Medulla oblongata (tissue), 1 donor: ENCODE measurements at regions not wholly inside any gene's neighbourhood (a gene's known extent, or its start where the extent isn't known, plus 50 kb on each side); places are given as distances from the start of the nearest gene placed in this dataset.

Source experiments
- DNase-seq: peaks from one replicate; pipeline ENCODE4 v3.0.0-alpha.2; 2015; ENCODE audit errors: extremely low spot score

GRCh38 chr2:12253167-12253778 is 463.5 kb upstream of the TRIB2 start:
- no peak for DNase-seq

- no peak for DNase-seq
Measured at GRCh38 chr2:12254280-12254860, 462.4 kb upstream of the TRIB2 start.

DNA sequence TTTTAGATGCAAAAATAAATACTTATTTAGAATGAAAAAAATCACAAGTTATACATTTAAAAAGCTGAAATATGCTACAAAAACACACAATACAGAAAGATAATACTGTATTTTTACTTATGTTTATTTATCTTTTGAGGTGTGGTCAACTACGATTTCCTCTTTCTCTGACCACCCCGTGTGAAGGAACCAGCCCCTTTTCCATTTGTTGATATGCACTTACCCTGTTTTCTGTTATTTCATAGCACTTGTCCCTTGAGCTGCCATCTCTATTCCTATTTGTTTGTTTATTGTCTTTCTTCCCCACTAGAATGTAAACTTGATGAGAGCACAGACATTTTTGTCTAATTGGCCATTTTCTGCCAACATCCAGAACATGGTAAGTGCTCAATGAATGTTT is 460.5 kb upstream of the TRIB2 start:
- no peak for DNase-seq

DNA sequence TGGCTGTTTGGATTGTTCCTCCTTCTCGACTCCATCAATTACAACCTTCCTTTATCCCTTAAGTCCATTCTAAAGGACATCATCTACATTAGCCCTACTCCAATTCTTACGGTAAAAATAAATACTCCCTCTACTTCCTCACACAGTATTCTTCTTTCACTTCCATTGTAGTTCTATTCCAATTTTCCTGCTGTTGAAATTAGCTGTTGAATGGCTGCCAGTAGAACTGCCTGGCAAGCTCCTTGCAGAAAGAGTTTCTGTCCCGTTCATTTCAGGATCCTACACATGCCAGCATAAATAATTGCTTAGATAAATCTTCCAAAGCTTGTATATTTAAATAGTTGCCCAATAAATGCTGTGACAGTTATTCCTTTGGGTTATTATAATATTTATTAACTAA is 459.3 kb upstream of the TRIB2 start:
- no peak for DNase-seq

- DNase-seq, result no peak
Measured at GRCh38 chr2:12259493-12259892, 457.2 kb upstream of the TRIB2 start.

GRCh38 chr2:12261986-12262680 is 454.6 kb upstream of the TRIB2 start:
- DNase-seq, result no peak

GRCh38 chr2:12262681-12263436 is 453.9 kb upstream of the TRIB2 start:
- DNase-seq, result no peak

- no peak for DNase-seq
Measured at GRCh38 chr2:12263730-12264129, 453.0 kb upstream of the TRIB2 start.

- no peak for DNase-seq
Measured at GRCh38 chr2:12264146-12264545, 452.6 kb upstream of the TRIB2 start.

DNA sequence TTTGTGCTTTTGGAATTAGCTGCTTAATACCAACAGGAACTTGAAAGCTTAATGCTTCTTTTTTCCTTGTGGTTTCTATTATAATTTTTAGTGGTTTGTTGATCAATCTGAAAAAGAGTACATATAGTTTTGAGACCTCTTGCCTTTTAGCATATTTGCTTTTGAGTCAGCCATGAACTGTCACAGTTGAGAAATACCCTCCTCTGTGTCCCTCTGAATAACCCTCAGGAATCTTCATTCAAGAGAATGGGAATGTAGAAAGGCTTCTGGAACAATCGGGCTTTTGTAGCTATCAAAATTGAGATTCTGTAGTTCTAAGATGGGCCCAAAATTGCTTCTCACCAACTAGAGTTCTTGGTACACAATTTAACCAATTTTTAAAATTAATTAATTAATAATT is 451.1 kb upstream of the TRIB2 start:
- DNase-seq, result no peak

GRCh38 chr2:12267042-12267441 is 449.7 kb upstream of the TRIB2 start:
- no peak for DNase-seq

GRCh38 chr2:12269041-12269972 is 447.4 kb upstream of the TRIB2 start:
- no peak for DNase-seq

GRCh38 chr2:12270876-12271588 is 445.7 kb upstream of the TRIB2 start:
- no peak for DNase-seq

DNA sequence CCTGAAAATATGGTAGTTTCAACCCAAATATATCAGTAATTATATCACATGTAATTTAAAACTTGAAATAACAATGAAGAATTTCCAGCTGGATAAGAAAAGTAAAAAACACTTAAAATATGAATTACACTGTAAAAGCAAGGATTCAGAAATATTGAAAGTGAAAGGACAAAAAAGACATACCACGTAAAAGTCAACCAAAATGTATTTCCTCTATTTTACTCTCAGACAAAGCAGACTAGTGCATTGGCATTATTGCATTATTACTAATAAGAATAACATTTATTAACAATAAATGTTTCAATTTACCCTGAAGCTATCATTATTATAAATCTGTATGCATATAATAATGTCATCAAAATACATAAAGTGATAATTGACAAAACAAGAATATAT is 445.1 kb upstream of the TRIB2 start:
- no peak for DNase-seq

DNA sequence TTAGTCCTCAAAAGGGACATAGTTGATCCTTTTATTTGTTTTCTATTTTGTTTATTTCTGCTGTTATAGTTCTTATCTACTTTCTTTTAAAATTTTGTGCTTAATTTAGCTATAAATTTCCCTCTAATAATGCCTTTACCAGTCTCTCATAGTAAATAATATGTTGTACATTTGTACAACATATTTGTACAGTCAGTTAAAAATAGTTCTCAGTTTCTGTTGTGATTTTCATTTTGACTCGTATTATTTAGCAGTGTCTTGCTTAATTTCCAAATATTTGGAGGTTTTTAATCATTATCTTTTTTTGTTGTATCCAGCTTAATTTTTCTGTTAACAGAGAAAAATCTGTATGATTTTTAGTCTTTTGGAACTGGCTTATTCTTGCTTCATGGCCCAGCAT is 443.6 kb upstream of the TRIB2 start:
- DNase-seq, result no peak

DNA sequence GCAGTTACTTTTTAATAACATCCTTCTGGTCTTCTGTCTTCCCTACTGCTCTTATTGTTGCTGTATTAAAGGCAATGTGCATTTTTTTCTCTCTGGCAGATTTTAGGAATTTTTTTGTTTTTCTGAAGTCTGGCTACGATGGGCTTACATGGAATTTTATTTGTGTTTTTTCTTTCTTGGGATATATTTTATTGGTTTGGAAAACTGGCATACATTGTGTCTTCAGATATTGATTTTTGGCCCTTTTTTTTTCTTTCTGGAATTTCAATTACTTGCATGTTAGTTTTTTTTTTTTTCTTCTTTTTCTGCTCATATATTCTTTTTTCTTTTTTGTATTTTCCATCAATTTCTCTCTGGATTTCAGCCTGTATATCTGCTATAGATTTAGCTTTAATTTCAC is 442.1 kb upstream of the TRIB2 start:
- no peak for DNase-seq

GRCh38 chr2:12277241-12278034 is 439.3 kb upstream of the TRIB2 start:
- no peak for DNase-seq

DNA sequence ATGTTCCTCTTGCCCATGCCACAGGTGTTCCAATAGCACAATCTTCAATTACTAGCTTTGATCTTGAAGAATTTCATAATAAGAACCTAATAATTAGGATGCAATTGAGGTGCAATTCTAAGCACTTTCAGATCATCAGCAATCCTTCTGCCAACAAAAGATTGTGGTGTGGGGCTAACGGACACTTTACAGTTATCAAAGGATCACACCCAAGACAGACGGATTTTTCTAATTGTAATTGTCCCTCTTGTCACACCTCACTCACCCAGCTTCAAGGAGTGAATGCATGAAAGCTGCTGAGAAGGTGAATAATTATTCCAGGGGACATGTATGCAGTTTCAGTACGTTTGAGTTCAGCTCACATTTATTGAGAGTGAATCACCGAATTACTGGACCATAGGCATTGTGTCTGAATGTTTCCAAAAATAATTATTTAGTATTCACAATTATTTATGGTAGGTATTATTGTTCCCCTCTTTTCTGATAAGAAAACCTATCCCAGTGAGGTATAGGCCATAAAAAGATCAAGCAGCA is 438.5 kb upstream of the TRIB2 start:
- DNase-seq, result no peak

GRCh38 chr2:12282780-12283695 is 433.7 kb upstream of the TRIB2 start:
- no peak for DNase-seq
